IPS DF 4.7 (cell line): ENCODE measurements at regions not wholly inside any gene's neighbourhood (a gene's known extent, or its start where the extent isn't known, plus 50 kb on each side); places are given as distances from the start of the nearest gene placed in this dataset.
"Not testable (repeated sequence)": the region's sequence is repeated elsewhere in the genome, so short reads cannot be mapped to it uniquely, and the experiment has no call there.

Experiments used
- DNase-seq: peaks from one replicate; pipeline ENCODE4 v3.0.0-alpha.2; 2013; ENCODE audit warnings: low spot score; ENCODE audit errors: extremely low read depth

GRCh38 chr3:15983693-15984092 is 185.9 kb upstream of the ANKRD28 start:
- no peak for DNase-seq

GRCh38 chr3:15989419-15989818 is 185.1 kb upstream of the GALNT15 start:
- no peak for DNase-seq

GRCh38 chr3:15993660-15994059 is 180.8 kb upstream of the GALNT15 start:
- not testable (repeated sequence) for DNase-seq

- not testable (repeated sequence) for DNase-seq
These were observed 178.0 kb upstream of the GALNT15 start for GRCh38 chr3:15996496-15996895.

GRCh38 chr3:15997274-15997943 is 177.1 kb upstream of the GALNT15 start:
- no peak for DNase-seq

GRCh38 chr3:15998911-15999310 is 175.6 kb upstream of the GALNT15 start:
- DNase-seq: no peak

- no peak for DNase-seq
These were observed 169.7 kb upstream of the GALNT15 start for GRCh38 chr3:16004812-16005211.

- DNase-seq: no peak
These were observed 163.1 kb upstream of the GALNT15 start for GRCh38 chr3:16011376-16011775.

- DNase-seq: no peak
These were observed 162.4 kb upstream of the GALNT15 start for GRCh38 chr3:16012086-16012485.

GRCh38 chr3:16013568-16013967 is 160.9 kb upstream of the GALNT15 start:
- no peak for DNase-seq

- DNase-seq: not testable (repeated sequence)
These were observed 152.7 kb upstream of the GALNT15 start for GRCh38 chr3:16021801-16022200.

GRCh38 chr3:16023881-16024280 is 150.6 kb upstream of the GALNT15 start:
- not testable (repeated sequence) for DNase-seq

- DNase-seq: no peak
These were observed 149.9 kb upstream of the GALNT15 start for GRCh38 chr3:16024548-16024947.

GRCh38 chr3:16026753-16027152 is 147.7 kb upstream of the GALNT15 start:
- DNase-seq: no peak

GRCh38 chr3:16028604-16029003 is 145.9 kb upstream of the GALNT15 start:
- DNase-seq: no peak

GRCh38 chr3:16030342-16030741 is 144.1 kb upstream of the GALNT15 start:
- DNase-seq: no peak

- no peak for DNase-seq
These were observed 143.0 kb upstream of the GALNT15 start for GRCh38 chr3:16031434-16031833.

GRCh38 chr3:16033889-16034687 is 140.4 kb upstream of the GALNT15 start:
- DNase-seq: no peak

GRCh38 chr3:16040991-16041390 is 133.5 kb upstream of the GALNT15 start:
- DNase-seq: no peak

GRCh38 chr3:16048435-16049318 is 125.8 kb upstream of the GALNT15 start:
- peak; percentile 22 for DNase-seq

GRCh38 chr3:16050641-16051467 is 123.6 kb upstream of the GALNT15 start:
- DNase-seq: no peak
